PFSK-1 (cell line): ENCODE measurements at regions not wholly inside any gene's neighbourhood (a gene's known extent, or its start where the extent isn't known, plus 50 kb on each side); places are given as distances from the start of the nearest gene placed in this dataset.

Experiments
- FOXP2 ChIP-seq: optimal IDR thresholded peaks from 2 replicates; pipeline ENCODE3; 2011; ENCODE audit warnings: borderline replicate concordance, control low read depth, inconsistent platforms; ENCODE audit not compliant: insufficient read depth; ENCODE audit errors: extremely low read length, extremely low read depth
- POLR2AphosphoS5 ChIP-seq: IDR thresholded peaks from 2 replicates; pipeline ENCODE4 v1.6.1; 2012; ENCODE audit warnings: low read depth, mild to moderate bottlenecking, control low read depth, low read length, moderate library complexity
- TF ChIP-seq, protein P1 (sequence below), 2 experiments: IDR thresholded peaks; 2 replicates each; pipeline versions ENCODE4 v1.6.1 to v1.8.0; 2011 to 2012; ENCODE audit warnings: low read depth in 2 of 2, low read length in 2 of 2, control low read depth in 1 of 2, inconsistent platforms in 1 of 2, mild to moderate bottlenecking in 1 of 2, moderate library complexity in 1 of 2; ENCODE audit not compliant: insufficient read depth in 1 of 2

DNA sequence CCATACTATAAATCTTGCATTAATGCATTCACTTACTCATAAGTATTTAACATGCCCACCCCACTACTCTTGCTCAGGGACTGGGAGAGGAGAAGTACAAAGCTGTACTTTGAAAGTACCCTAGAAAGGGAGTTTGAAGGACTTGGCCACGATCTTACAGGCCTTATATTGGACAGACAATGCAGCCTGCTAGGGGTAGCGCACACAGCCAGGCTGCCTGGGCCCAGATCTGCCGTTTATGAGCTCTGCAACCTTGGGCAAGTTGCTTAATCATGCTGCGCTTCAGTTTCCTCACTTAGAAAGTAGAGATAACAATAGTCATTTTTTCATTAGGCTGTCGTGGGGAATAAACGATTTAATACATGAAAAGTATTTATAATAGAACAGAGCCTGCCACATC lies 110.1 kb downstream of the CDC7 start:
- TF ChIP-seq, protein P1, sequence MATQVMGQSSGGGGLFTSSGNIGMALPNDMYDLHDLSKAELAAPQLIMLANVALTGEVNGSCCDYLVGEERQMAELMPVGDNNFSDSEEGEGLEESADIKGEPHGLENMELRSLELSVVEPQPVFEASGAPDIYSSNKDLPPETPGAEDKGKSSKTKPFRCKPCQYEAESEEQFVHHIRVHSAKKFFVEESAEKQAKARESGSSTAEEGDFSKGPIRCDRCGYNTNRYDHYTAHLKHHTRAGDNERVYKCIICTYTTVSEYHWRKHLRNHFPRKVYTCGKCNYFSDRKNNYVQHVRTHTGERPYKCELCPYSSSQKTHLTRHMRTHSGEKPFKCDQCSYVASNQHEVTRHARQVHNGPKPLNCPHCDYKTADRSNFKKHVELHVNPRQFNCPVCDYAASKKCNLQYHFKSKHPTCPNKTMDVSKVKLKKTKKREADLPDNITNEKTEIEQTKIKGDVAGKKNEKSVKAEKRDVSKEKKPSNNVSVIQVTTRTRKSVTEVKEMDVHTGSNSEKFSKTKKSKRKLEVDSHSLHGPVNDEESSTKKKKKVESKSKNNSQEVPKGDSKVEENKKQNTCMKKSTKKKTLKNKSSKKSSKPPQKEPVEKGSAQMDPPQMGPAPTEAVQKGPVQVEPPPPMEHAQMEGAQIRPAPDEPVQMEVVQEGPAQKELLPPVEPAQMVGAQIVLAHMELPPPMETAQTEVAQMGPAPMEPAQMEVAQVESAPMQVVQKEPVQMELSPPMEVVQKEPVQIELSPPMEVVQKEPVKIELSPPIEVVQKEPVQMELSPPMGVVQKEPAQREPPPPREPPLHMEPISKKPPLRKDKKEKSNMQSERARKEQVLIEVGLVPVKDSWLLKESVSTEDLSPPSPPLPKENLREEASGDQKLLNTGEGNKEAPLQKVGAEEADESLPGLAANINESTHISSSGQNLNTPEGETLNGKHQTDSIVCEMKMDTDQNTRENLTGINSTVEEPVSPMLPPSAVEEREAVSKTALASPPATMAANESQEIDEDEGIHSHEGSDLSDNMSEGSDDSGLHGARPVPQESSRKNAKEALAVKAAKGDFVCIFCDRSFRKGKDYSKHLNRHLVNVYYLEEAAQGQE (IDR thresholded peaks at IDR 0.05; ENCODE audit: insufficient read depth in 1 of 2, low read depth in 2 of 2, low read length in 2 of 2) = no peak
- TF ChIP-seq FOXP2 (no peak), POLR2AphosphoS5 (no peak)
